GM12873 (cell line): ENCODE measurements at regions not wholly inside any gene's neighbourhood (a gene's known extent, or its start where the extent isn't known, plus 50 kb on each side); places are given as distances from the start of the nearest gene placed in this dataset.
A peak's percentile ranks its signal among the peaks of the same experiment; 100 is the strongest.

ENCODE experiments used
- TF ChIP-seq, protein P1 (sequence below): IDR thresholded peaks from 2 replicates; pipeline ENCODE4 v1.5.1; 2012; ENCODE audit warnings: low read depth, mild to moderate bottlenecking, moderate library complexity, low read length, control low read depth; ENCODE audit not compliant: insufficient read depth; ENCODE audit errors: missing control alignments

DNA sequence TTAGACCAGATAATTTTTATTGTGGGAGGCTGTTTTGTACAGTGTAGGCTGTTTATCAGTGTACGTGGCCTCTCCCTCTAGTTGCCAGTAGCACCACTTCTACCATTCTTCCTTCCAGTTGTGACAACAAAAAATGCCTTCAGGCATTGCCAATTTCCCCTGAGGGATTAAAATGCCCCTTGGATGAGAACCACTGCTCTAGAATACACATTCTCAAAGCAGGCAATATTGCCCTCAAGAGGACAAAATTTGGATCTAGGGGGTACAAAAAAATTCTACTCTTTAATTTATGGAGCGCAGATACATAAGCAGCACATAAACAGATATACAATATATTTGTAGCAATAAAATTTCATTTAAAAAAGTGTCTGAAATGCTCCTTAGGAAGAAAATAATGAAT lies 674.6 kb downstream of the PTPRC start:
- TF ChIP-seq, protein P1, sequence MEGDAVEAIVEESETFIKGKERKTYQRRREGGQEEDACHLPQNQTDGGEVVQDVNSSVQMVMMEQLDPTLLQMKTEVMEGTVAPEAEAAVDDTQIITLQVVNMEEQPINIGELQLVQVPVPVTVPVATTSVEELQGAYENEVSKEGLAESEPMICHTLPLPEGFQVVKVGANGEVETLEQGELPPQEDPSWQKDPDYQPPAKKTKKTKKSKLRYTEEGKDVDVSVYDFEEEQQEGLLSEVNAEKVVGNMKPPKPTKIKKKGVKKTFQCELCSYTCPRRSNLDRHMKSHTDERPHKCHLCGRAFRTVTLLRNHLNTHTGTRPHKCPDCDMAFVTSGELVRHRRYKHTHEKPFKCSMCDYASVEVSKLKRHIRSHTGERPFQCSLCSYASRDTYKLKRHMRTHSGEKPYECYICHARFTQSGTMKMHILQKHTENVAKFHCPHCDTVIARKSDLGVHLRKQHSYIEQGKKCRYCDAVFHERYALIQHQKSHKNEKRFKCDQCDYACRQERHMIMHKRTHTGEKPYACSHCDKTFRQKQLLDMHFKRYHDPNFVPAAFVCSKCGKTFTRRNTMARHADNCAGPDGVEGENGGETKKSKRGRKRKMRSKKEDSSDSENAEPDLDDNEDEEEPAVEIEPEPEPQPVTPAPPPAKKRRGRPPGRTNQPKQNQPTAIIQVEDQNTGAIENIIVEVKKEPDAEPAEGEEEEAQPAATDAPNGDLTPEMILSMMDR: no peak

DNA sequence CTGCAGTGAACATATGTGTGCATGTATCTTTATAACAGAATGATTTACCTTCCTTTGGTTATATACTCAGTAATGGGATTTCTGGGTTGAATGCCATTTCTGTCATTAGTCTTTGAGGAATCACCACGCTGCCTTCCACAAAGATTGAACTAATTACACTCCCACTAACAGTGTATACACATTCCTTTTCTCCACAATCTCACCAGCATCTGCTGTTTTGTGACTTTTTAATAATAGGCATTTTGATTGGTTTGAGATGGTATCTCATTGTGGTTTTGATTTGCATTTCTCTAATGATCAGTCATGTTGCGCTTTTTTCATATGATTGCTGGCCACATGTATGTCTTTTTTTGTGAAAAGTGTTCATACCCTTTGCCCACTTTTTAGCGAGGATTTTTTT lies 680.5 kb downstream of the PTPRC start:
- TF ChIP-seq, protein P1: no peak

DNA sequence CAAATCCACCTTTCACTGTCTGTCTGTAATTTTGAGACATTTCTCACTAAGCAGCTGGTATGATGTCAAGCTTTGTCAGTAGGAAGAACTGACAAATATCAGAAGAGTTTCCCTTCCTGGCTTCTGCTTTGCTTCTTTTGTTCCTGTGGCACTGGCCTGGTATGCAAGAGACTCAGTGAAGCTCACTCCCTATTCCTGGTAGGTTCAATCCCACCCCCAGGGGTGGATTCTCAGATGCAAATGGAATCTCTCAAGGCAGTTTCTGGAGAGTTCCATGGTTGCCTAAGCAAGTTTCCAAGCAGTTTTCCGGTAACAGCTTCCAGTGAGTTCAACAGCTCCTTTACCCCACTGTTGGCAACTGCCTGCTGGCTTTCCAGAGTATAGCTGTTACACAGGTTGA lies 683.4 kb downstream of the PTPRC start:
- TF ChIP-seq, protein P1: no peak

DNA sequence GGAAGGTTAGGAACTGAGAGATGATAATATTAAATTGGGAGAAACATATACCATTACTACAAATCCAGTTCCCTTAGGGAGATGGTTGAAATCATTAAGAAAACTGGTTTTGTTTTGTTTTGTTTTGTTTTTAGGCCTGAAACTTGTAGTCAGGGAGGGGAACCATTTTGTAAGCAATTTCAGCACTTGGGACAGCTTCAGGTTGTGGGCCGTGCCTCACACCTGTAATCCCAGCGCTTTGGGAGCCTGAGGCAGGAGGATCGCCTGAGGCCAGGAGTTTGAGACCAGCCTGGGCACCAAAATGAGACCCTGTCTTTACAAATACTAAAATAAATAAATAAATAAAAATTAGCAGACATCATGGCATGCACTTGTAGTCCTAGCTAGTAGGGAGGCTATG lies 694.3 kb upstream of the NR5A2 start:
- TF ChIP-seq, protein P1: no peak

DNA sequence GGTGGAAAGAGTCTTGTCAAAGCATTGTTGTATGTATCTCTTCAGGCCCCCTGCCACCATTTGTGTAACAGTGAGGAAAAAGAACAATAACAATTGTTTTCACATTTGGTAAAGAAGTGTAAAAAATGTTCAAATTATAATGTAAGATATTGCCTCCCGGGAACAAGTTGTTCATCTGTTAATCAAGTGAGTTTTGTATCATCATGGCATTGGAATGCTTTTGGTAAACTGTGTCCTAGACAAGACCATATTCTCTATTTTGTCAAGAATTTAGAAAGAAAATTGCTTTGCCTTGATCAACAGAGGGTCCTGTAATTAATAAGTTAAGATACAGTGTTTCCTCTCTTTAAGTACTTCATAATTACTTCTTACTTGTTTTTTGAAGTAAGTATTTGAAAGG lies 692.0 kb upstream of the NR5A2 start:
- TF ChIP-seq, protein P1: no peak

DNA sequence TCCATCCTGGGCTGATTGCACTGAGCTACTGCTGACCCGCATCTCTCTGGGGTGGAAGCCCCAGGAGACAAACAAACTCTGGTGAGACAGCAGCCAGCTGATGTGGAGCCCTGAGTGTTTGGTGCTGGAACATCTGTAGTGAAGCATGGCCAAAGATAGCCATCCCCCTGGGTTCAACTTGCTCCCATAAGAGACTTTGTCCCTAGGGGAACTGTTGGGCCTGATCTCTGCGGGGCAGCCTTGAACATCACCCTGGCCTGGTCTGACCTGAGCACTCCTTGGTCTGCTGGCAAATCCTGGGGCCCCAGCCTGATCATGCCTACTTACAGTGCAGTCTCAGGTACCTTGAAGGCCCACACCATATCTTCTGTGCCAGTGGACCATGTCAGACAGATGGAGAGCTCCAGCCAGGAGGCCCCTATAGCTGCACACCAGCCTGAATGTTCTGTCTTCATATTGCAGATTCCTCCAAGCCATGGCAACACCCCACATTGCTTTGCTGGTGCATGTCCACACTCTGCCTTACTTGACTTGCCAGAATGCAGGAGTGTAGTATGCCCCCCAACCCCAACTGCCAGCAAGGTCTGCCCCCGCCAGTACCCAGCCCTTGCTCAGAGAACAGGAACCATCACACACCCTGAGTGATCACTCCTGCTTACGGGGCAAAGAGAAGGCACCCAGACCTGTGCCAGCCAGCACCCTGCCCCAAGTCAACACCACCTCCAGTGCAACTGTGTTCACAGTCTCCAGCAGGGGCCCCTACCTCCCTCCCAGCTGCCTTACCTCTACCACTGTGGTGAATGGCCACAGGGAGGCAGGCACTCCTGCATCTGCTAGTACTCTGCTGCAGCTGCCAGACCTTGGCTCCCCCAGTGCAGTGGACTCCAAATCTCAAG lies 690.5 kb upstream of the NR5A2 start:
- TF ChIP-seq, protein P1: peak; percentile 41

DNA sequence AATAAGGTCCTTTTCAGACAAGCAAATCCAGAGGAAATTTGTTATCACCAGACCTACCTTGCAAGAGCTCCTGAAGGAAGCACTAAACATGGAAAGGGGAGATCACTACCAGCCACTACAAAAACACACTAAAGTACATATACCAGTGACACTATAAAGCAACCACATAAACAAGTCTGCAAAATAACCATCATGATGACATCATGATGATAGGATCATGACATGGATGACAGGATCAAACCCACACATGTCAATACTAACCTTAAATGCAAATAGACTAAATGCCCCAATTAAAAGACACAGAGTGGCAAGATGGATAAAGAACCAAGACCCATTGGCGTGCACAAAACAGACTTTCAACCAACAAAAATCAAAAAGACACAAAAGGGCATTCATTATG lies 688.8 kb upstream of the NR5A2 start:
- TF ChIP-seq, protein P1: no peak
